HG03064 (cell line): ENCODE measurements at regions not wholly inside any gene's neighbourhood (a gene's known extent, or its start where the extent isn't known, plus 50 kb on each side); places are given as distances from the start of the nearest gene placed in this dataset.

Experiments
- ATAC-seq: cut with Tn5 transposase; IDR thresholded peaks from one replicate; pipeline ENCODE4 v1.9.1; 2021; ENCODE audit warnings: low read depth; ENCODE audit not compliant: unreplicated experiment

GRCh38 chr13:33512880-33513554, 227.5 kb upstream of the STARD13 start:
- no peak for ATAC-seq

DNA sequence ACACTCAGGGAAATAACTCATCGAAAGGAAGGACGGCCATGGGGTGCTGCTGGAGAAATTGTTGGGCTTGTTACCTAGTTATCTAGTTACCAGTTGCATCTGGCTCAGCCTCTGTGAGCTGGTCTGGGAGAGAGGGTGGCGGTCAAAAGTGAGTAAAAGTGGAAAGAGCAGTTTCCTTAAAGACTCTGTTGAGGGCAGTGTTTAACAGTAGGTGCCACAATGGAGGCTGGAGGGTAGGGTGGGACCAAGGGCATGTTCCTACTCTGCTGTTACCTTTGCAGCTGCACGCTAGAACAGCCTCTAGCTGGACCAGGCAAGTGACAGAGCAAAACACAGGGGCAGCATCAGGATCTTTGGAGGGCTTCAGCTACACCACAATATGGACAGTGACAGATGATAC, 228.8 kb upstream of the STARD13 start:
- no peak for ATAC-seq

GRCh38 chr13:33515146-33515545, 229.6 kb upstream of the STARD13 start:
- ATAC-seq = no peak

DNA sequence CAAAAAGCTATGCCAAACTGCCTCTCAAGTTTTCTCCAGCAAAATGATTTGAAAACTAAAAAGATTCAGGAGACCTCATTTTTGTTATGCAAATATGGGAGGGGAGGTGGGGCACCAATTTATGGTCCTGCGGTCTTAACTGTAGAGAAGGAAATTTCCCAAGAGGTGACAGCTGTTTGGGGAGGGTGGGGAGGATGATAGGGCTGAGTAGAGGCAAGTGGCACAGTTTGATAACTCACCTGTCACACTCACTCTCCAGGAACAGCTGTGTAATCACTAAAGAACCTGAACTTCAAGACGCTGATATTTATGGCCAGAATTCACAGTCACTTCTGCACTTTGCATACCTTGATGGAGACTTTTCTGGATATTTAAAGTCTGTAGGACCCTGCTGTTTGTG, 232.9 kb upstream of the STARD13 start:
- ATAC-seq = no peak

- no peak for ATAC-seq
Measured at GRCh38 chr13:33519561-33520467, 234.3 kb upstream of the STARD13 start.

DNA sequence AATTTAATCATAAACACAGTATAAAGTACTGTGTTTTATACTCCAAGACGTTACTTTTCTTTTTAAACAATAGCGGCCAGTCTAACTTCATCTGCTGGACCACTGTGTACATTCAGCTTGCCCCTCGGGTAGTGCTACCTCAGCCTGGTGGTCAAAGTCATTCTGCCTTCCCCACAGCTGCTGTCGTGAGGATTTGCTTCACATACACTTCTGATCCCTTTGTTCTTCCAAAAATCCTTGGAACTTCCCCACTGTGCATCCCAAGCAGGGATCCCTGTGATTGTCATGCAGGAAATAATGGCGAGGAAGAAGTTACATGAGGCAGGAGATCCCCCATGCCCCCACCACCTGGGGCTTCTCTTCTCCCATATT, 234.9 kb upstream of the STARD13 start:
- no peak for ATAC-seq

DNA sequence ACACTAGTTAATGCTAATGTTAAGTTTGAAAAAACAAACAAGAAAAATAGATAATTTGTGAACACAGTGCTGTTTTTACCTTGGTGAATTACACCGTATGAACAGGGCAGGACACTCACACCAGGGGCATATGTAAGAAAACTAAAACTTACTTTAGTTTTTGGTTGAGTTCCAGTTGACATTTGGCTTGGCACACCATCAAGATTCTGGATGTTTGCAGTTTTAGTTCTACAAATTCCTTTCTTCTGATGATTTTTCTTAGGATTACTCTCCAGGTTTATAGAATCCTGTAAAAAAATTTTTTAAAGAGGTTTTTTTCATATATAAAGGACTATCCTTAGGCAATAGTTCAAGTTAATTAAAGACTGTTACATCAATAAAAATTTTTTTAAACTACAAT, 238.5 kb upstream of the STARD13 start:
- ATAC-seq = no peak

DNA sequence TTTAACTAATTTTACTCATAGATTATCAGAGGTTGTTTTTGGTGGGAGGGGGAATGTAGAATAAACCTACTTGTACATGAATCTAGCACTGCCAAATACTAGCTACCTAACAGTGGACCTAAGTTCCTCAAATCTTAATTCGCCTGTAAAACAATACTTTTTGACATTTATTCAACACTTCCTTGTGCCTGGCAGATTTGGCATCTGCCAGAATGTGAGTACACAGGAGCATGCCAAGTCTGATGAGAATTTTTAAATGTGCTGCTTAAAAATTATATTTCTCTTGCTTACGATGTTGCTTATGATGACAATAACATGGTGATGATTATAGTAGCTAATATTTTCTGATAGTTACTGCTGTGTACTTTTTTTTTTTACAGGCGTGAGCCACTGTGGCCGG, 240.2 kb upstream of the STARD13 start:
- no peak for ATAC-seq

- no peak for ATAC-seq
Measured at GRCh38 chr13:33526718-33527117, 241.2 kb upstream of the STARD13 start.

- ATAC-seq = no peak
Measured at GRCh38 chr13:33528896-33529295, 243.3 kb upstream of the STARD13 start.

DNA sequence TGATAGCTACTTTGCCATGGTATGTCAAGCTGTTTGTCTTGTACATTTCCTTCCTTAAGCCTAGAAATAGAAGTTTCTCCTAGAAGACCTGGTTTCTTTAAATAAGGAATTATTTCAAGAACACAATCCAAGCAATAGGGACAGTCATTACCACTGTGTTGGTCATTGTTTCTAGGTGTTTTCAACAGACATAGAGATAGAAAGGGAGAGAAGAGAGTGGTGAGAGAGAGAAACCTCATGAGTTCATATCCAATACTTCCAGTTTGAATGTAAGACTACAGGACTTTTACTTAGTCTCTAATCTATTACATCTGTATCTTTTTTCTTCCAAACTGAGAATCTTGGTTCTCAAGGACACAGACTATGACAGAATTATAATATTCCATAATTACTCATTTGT, 245.9 kb upstream of the STARD13 start:
- ATAC-seq = no peak

GRCh38 chr13:33535061-33535460, 249.5 kb upstream of the STARD13 start:
- no peak for ATAC-seq

GRCh38 chr13:33536601-33537000, 251.0 kb upstream of the STARD13 start:
- no peak for ATAC-seq

- ATAC-seq = no peak
Measured at GRCh38 chr13:33537026-33537425, 251.5 kb upstream of the STARD13 start.

DNA sequence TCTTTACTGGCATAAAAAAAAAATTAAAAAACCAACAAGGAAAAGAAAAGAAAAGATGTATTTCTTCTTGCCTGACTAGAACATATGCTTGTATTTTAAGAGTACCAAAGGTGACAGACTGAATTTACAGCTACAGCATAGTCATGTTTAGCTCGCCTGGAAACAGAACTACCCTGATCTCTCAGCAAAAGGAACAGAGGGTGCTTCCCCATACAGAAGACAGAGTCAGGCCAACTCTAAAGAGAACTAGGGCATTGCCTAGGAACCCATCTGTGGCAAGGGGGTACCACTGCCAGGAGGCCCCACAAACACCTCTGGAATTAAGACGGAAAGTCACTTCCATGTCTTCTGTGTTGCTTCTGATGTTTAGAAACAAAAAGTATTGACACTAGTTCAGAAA, 252.1 kb upstream of the STARD13 start:
- no peak for ATAC-seq

DNA sequence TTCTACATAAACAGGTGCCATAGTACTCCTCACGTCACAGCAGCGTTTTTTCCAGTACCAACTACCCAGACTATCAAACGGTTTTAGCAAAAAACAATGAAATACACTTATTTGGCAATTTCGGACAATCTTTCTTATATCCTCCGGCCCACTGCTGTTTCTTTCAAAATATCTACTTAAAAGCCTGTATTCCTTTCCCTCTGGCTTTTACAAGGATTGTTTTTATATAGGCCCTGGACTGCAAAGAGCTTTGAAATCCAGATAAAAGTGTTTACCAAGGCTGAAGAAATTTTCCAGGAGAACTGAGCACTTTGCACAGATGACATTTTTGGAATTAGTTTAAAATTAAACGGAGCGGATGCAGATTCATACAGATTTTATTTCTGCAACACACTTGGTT, 255.9 kb upstream of the STARD13 start:
- no peak for ATAC-seq

GRCh38 chr13:33541962-33542308, 256.4 kb upstream of the STARD13 start:
- no peak for ATAC-seq

DNA sequence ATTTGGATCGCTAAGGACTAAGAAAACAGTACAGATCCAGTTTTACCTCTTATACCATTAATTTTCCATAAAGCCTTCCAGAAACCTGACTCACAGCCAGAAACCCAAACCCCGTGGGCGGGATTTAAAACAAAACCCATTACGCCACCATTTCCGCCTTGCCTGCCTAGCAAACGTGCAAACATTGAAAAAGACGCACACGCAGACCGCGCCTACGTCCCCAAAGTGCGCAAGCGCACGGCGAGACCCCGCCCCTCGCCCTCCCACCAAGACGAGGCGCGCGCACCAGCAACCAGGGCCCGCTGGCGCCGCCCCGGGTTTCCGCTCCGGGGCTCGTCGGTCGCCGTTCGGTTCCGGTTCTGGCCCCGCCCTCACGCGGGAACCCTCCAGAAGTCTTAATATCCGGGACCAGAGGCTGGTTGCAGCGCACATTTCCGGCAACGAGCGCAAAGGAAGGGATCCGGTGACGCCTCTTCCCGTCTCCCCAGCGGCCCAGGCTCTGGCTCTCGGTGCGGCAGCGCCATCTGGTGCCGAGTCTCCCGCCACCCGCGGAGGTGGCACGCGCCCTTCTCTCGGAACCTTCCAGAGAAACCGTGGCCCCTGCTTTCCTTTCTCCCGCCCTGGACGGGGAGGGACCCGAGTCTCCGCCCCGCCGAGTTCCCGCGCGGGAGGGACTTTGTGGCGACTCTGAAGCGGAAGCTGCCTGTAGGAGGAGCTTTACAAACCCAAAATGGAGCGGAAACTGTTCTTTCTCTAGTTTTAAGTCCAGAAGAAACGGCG, 256.9 kb upstream of the STARD13 start:
- peak; percentile 90 for ATAC-seq

DNA sequence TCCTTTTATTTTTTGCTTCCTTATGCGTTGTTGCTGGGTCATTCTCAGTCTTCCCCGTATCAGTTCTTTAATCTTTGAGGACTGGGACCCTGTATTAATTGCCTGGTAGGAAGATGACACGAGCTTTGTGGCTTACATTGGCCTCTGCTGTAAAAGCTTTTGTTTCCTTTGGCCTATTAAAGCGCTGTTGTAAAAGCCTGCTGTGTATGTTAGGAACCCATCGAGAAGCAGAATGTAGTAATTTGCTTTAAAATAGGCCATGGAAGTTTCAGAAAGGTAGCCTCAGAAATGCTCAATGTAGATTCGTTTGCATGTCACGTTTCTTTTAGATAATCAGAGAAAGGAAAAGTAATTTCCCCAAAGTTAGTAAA, 257.5 kb upstream of the STARD13 start:
- ATAC-seq = peak; percentile 5

GRCh38 chr13:33543631-33544265, 258.2 kb upstream of the STARD13 start:
- no peak for ATAC-seq

DNA sequence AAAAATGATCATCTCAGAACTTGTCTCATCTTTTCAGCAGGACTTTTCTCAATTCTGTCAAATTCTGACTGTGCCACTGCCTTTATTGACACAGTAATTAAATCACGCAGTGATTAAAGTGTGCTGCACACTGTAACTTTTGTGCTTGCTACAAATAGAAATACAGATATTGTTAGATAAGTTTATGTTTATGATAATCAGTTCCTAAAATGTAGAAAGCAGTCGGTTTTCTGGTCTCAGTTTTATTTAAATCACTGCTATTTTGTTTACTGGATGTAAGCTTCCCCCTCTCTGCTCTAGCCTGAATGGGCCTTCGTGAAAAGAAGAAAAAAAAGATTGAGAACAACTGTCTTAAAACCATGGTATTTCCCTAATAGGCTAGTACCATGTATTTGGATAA, 258.8 kb upstream of the STARD13 start:
- no peak for ATAC-seq
